Gastrocnemius medialis (tissue), 4 donors: ENCODE measurements at regions not wholly inside any gene's neighbourhood (a gene's known extent, or its start where the extent isn't known, plus 50 kb on each side); places are given as distances from the start of the nearest gene placed in this dataset.

ENCODE experiments used
- POLR2A ChIP-seq, 2 donors: fragments of 450-650 bp; IDR thresholded peaks; one replicate each; pipeline ENCODE4 v1.6.1; 2017; ENCODE audit warnings: antibody characterized with exemption in 2 of 2, mild to moderate bottlenecking in 2 of 2, moderate library complexity in 2 of 2
- TF ChIP-seq, protein P1 (sequence below), 5 experiments: fragments of 450-650 bp in 3 of 5; fragments of 200-600 bp in 2 of 5; sonication (generic) in 2 of 5; IDR thresholded peaks in 4 of 5; conservative IDR thresholded peaks in 1 of 5; 1 replicate in 4 of 5; 2 replicates in 1 of 5; pipeline ENCODE4 v1.5.1; 2016 to 2019; ENCODE audit warnings: antibody characterized with exemption in 5 of 5, mild to moderate bottlenecking in 3 of 5, moderate library complexity in 3 of 5

DNA sequence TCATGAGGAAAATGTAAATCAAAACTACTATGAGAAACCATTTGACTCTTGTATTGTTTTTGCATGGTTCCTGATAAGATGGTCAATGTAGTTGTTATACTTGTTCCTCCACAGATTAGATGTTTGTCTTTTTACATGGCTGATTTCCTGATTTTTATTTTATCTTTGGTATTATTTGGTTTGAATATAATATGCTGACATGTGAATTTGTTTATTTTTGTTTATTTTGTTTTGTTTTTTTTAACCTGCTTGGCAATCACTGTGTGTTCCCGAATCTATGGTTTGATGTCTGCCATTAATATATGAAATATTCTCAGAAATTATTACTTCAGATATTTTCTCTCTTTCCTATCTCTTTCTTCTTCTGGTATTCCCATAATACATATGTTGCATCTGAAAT lies 899.5 kb upstream of the ADGRB3 start:
- TF ChIP-seq, protein P1, sequence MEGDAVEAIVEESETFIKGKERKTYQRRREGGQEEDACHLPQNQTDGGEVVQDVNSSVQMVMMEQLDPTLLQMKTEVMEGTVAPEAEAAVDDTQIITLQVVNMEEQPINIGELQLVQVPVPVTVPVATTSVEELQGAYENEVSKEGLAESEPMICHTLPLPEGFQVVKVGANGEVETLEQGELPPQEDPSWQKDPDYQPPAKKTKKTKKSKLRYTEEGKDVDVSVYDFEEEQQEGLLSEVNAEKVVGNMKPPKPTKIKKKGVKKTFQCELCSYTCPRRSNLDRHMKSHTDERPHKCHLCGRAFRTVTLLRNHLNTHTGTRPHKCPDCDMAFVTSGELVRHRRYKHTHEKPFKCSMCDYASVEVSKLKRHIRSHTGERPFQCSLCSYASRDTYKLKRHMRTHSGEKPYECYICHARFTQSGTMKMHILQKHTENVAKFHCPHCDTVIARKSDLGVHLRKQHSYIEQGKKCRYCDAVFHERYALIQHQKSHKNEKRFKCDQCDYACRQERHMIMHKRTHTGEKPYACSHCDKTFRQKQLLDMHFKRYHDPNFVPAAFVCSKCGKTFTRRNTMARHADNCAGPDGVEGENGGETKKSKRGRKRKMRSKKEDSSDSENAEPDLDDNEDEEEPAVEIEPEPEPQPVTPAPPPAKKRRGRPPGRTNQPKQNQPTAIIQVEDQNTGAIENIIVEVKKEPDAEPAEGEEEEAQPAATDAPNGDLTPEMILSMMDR (IDR thresholded peaks at IDR 0.05 in 4 of 5, conservative IDR thresholded peaks at IDR 0.05 in 1 of 5), result no peak
- TF ChIP-seq POLR2A (IDR thresholded peaks at IDR 0.05), result no peak
